ENCODE measurements at regions not wholly inside any gene's neighbourhood (a gene's known extent, or its start where the extent isn't known, plus 50 kb on each side); places are given as distances from the start of the nearest gene placed in this dataset.
A peak's percentile ranks its signal among the peaks of the same experiment; 100 is the strongest.

- DNase-seq (no peak), ATAC-seq (peak; percentile 25 to 53 (median 42))
- no peak for TF ChIP-seq CTCF (IDR thresholded peaks at IDR 0.05)
- no peak for TF ChIP-seq POLR2A (IDR thresholded peaks at IDR 0.05)
- 28% methylated on average over 2 of the region's 2 CpGs for WGBS (ENCODE audit: insufficient coverage, low coverage, low lambda C conversion rate, missing lambda C conversion rate)
- no peaks in the 10 kb centered on the region for H3K36me3 ChIP-seq
- H3K27ac ChIP-seq = no peak overlapping the region
- H3K9me3 ChIP-seq = no peaks in the 10 kb centered on the region
- H3K4me1 ChIP-seq = no peaks in the 10 kb centered on the region
- no peaks in the 10 kb centered on the region for H3K27me3 ChIP-seq
- no peak overlapping the region for H3K4me3 ChIP-seq
- intact Hi-C loops (cut with DNase I) = no loop called here
Observed at GRCh38 chr6:79143320-79143898, 65.4 kb upstream of the PHIP start.

DNA sequence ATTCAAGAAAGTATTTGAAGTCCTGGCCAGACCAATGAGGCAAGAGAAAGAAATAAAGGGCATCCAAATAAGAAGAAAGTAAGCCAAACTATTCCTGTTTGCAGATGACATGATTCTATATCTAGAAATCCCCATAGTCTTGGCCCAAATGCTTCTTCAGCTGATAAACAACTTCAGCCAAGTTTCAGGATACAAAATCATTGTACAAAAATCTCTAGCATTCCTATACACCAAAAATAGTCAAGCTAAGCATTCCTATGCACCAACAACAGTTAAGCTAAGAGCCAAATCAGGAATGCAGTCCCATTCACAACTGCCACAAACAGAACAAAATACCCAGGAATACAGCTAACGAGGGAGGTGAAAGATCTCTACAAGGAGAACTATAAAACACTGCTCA, 60.1 kb upstream of the PHIP start:
- no peak for DNase-seq
- WGBS (ENCODE audit: insufficient coverage, low coverage, low lambda C conversion rate, missing lambda C conversion rate) = 83% methylated on average over 1 of the region's 1 CpG

DNA sequence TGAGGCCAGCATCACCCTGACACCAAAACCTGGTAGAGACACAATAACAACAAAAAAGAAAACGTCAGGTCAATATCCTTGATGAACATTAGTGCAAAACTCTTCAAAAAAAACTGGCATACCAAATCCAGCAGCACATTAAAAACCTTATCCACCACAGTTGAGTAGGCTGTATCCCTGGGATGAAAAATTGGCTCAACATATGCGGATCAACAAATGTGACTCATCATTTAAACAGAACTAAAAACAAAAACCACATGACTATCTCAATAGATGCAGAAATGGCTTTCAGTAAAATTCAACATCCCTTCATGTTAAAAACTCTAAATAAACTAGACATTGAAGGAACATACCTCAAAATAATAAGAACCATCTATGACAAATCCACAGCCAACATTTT, 59.6 kb upstream of the PHIP start:
- DNase-seq = no peak

More for the DNA sequence above, 60.1 kb upstream of the PHIP start:
- Histone ChIP-seq H3K27me3 (no peaks in the 10 kb centered on the region), H3K4me3 (no peak overlapping the region), H3K4me1 (no peaks in the 10 kb centered on the region), H3K9me3 (no peaks in the 10 kb centered on the region), H3K27ac (no peak overlapping the region), H3K36me3 (no peaks in the 10 kb centered on the region)
- intact Hi-C loops (cut with DNase I) = no loop called here
- TF ChIP-seq POLR2A (IDR thresholded peaks at IDR 0.05) (no peak), CTCF (IDR thresholded peaks at IDR 0.05) (no peak)
- no peak for ATAC-seq

GRCh38 chr6:79135973-79136470, 58.0 kb upstream of the PHIP start:
- DNase-seq = no peak
- Histone ChIP-seq H3K4me3 (no peak overlapping the region), H3K4me1 (no peaks in the 10 kb centered on the region), H3K9me3 (no peaks in the 10 kb centered on the region), H3K36me3 (no peaks in the 10 kb centered on the region), H3K27me3 (no peaks in the 10 kb centered on the region), H3K27ac (no peak overlapping the region)
- no peak for TF ChIP-seq POLR2A (IDR thresholded peaks at IDR 0.05)
- no peak for TF ChIP-seq CTCF (IDR thresholded peaks at IDR 0.05)
- ATAC-seq = no peak
- intact Hi-C loops (cut with DNase I) = no loop called here

More for the DNA sequence above, 59.6 kb upstream of the PHIP start:
- H3K36me3 ChIP-seq = no peaks in the 10 kb centered on the region
- WGBS (ENCODE audit: insufficient coverage, low coverage, low lambda C conversion rate, missing lambda C conversion rate) = 54% methylated on average over 2 of the region's 2 CpGs
- intact Hi-C loops (cut with DNase I) = no loop called here
- no peak overlapping the region for H3K27ac ChIP-seq
- no peaks in the 10 kb centered on the region for H3K9me3 ChIP-seq
- no peaks in the 10 kb centered on the region for H3K27me3 ChIP-seq
- ATAC-seq = no peak
- H3K4me1 ChIP-seq = no peaks in the 10 kb centered on the region
- TF ChIP-seq POLR2A (IDR thresholded peaks at IDR 0.05) (no peak), CTCF (IDR thresholded peaks at IDR 0.05) (no peak)
- no peak overlapping the region for H3K4me3 ChIP-seq
